ENCODE measurements at regions not wholly inside any gene's neighbourhood (a gene's known extent, or its start where the extent isn't known, plus 50 kb on each side); places are given as distances from the start of the nearest gene placed in this dataset.

DNA sequence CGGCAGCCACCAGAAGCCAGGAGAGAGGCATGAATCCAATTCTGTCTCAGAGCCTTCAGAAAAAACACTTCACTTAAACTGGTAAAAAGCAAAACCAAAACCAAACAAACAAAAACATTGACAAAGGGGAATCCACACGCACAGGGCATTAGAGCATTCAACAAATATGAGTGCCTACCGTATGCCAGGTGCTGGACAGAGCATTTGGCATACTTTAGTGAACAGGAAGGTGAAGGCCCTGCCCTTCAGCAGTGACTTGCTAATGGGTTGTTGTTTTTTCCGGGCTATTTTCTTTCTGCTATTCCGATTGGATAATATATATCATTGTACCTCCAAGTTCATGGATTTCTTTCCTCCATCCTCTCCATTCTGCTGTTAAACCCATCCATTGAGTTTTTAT is 71.7 kb upstream of the RUFY1 start:
- no peaks in the 10 kb centered on the region for H3K36me3 ChIP-seq
- no peaks in the 10 kb centered on the region for H3K4me1 ChIP-seq
- no peak overlapping the region for H3K27ac ChIP-seq
- H3K4me3 ChIP-seq = no peak overlapping the region
- no peak for TF ChIP-seq POLR2A (IDR thresholded peaks at IDR 0.05)
- no peak for TF ChIP-seq CTCF (IDR thresholded peaks at IDR 0.05)
- no peaks in the 10 kb centered on the region for H3K9me3 ChIP-seq
- H3K27me3 ChIP-seq = no peaks in the 10 kb centered on the region
- intact Hi-C loops (cut with DNase I; ENCODE audit: low total_unique reads) = no loop called here
- no peak for DNase-seq

DNA sequence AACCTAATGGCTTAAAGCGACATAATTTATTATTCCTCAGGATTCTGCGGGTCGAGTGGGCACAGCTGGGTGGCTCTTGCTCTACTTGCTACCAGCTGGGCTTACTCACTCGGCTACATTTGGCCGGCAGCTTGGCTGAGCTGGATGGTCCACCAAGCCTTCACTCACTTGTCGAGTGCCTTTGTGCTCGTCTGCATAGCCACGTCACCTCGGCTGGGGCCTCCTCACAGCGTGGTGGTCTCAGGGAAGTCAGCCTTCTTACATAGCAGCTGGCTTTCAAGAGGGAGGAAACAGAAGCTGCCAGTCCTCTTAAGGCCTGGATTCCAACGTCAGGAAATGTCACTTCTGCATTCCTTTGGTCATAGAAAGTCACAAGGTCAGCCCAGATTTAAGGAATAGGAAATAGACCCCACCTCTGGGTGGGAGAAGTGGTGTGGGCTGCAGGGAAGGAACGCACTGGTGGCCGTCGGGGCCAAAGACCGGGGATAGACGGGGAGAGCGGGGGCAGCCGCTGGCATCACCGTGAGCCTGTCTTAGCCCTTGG is 75.1 kb upstream of the RUFY1 start:
- H3K27me3 ChIP-seq = no peaks in the 10 kb centered on the region
- DNase-seq = no peak
- TF ChIP-seq CTCF (IDR thresholded peaks at IDR 0.05) (no peak), POLR2A (IDR thresholded peaks at IDR 0.05) (no peak)
- intact Hi-C loops (cut with DNase I; ENCODE audit: low total_unique reads) = no loop called here
- no peak overlapping the region for H3K27ac ChIP-seq
- H3K4me1 ChIP-seq = no peaks in the 10 kb centered on the region
- H3K9me3 ChIP-seq = no peaks in the 10 kb centered on the region
- H3K36me3 ChIP-seq = no peaks in the 10 kb centered on the region
- H3K4me3 ChIP-seq = no peak overlapping the region

DNA sequence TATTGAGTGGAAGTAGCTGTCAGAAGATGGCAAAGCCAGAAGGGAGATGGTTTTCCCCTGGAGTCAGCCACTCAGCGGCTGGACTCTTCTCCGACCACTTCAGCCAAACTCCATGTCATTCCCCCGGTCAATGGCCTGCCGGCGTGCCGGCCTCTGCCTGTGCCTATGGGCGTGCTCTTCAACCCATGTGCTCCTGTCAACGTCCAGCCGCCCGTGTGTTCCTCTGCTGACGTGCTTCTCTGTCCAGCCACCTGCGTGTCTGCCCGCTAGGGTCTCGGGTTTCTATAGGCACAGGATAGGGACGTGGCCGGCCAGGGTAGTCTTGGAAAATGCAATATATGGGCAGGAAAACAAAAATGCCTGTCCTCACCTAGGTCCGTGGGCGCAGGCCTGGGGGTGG is 77.7 kb upstream of the RUFY1 start:
- Histone ChIP-seq H3K4me3 (no peak overlapping the region), H3K9me3 (no peaks in the 10 kb centered on the region), H3K4me1 (no peaks in the 10 kb centered on the region), H3K27ac (no peak overlapping the region), H3K27me3 (no peaks in the 10 kb centered on the region), H3K36me3 (no peaks in the 10 kb centered on the region)
- TF ChIP-seq POLR2A (IDR thresholded peaks at IDR 0.05) (no peak), CTCF (IDR thresholded peaks at IDR 0.05) (no peak)
- intact Hi-C loops (cut with DNase I; ENCODE audit: low total_unique reads) = no loop called here
- DNase-seq = no peak

DNA sequence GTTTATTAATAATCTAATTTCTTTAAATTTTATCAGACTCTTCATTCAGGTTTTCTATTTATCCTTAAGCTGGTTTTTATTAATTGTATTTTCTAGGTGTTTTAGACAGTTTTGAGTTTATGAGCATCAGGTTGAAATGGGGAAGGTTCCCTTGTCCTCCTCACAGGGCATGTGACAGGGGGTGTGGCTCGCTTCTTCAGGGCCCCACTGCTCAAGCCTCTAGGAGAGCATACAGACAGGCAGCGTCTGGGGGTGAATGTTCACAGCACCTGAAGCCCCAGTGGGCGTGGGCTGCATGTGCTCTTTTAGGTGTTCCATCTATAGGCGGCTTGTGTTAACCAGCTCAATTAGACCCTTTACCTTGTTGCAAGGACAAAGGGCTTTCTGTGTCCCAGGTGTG is 78.2 kb upstream of the RUFY1 start:
- Histone ChIP-seq H3K4me3 (no peak overlapping the region), H3K27ac (no peak overlapping the region), H3K9me3 (no peaks in the 10 kb centered on the region), H3K27me3 (no peaks in the 10 kb centered on the region), H3K4me1 (no peaks in the 10 kb centered on the region), H3K36me3 (no peaks in the 10 kb centered on the region)
- intact Hi-C loops (cut with DNase I; ENCODE audit: low total_unique reads) = no loop called here
- no peak for DNase-seq
- TF ChIP-seq CTCF (IDR thresholded peaks at IDR 0.05) (no peak), POLR2A (IDR thresholded peaks at IDR 0.05) (no peak)

- Histone ChIP-seq H3K27me3 (no peaks in the 10 kb centered on the region), H3K4me3 (no peak overlapping the region), H3K27ac (no peak overlapping the region), H3K9me3 (no peaks in the 10 kb centered on the region), H3K4me1 (no peaks in the 10 kb centered on the region), H3K36me3 (no peaks in the 10 kb centered on the region)
- DNase-seq = no peak
- TF ChIP-seq POLR2A (IDR thresholded peaks at IDR 0.05) = no peak
- TF ChIP-seq CTCF (IDR thresholded peaks at IDR 0.05) = no peak
- intact Hi-C loops (cut with DNase I; ENCODE audit: low total_unique reads) = no loop called here
These were observed 80.2 kb upstream of the RUFY1 start for GRCh38 chr5:179470201-179470600.

All from uterus (tissue), 3 donors.